ENCODE measurements at regions not wholly inside any gene's neighbourhood (a gene's known extent, or its start where the extent isn't known, plus 50 kb on each side); places are given as distances from the start of the nearest gene placed in this dataset.

DNA sequence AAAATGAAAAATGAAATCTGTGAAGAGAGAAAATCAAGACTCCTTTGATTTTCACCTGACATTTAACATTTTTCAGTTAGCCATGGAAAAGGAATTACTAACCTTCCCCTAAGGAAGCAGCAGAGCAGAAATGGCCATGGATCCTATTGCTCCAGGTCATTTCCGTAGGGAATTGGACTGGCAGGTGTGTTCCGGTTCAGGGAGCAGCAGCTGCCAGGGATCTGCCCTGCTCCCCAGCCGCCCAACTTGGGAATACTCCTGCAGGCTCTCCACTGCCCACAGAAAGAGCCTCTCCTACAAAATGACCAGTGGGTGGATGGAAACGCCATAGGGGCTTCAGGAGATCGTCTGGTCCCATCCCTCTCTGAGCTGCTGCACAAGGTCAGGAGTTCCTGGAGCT, 86.0 kb upstream of the MAPK4 start:
- no peak overlapping the region for H3K4me3 ChIP-seq
- DNase-seq (ENCODE audit: low spot score in 2 of 2), result no peak
- no peaks in the 10 kb centered on the region for H3K36me3 ChIP-seq
- no peaks in the 10 kb centered on the region for H3K27me3 ChIP-seq
- H3K9me3 ChIP-seq, result peaks cover 0 to 7% (median 0%) of the 10 kb centered on the region in 4 donors
- TF ChIP-seq, protein P1, sequence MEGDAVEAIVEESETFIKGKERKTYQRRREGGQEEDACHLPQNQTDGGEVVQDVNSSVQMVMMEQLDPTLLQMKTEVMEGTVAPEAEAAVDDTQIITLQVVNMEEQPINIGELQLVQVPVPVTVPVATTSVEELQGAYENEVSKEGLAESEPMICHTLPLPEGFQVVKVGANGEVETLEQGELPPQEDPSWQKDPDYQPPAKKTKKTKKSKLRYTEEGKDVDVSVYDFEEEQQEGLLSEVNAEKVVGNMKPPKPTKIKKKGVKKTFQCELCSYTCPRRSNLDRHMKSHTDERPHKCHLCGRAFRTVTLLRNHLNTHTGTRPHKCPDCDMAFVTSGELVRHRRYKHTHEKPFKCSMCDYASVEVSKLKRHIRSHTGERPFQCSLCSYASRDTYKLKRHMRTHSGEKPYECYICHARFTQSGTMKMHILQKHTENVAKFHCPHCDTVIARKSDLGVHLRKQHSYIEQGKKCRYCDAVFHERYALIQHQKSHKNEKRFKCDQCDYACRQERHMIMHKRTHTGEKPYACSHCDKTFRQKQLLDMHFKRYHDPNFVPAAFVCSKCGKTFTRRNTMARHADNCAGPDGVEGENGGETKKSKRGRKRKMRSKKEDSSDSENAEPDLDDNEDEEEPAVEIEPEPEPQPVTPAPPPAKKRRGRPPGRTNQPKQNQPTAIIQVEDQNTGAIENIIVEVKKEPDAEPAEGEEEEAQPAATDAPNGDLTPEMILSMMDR (IDR thresholded peaks at IDR 0.05), result no peak
- no peak for TF ChIP-seq POLR2A (IDR thresholded peaks at IDR 0.05)
- TF ChIP-seq EP300 (IDR thresholded peaks at IDR 0.05), result no peak
- H3K27ac ChIP-seq, result no peak overlapping the region
- 48 to 58% methylated on average over 4 to 5 of the region's 5 CpGs for WGBS, 2 donors
- no peaks in the 10 kb centered on the region for H3K4me1 ChIP-seq

DNA sequence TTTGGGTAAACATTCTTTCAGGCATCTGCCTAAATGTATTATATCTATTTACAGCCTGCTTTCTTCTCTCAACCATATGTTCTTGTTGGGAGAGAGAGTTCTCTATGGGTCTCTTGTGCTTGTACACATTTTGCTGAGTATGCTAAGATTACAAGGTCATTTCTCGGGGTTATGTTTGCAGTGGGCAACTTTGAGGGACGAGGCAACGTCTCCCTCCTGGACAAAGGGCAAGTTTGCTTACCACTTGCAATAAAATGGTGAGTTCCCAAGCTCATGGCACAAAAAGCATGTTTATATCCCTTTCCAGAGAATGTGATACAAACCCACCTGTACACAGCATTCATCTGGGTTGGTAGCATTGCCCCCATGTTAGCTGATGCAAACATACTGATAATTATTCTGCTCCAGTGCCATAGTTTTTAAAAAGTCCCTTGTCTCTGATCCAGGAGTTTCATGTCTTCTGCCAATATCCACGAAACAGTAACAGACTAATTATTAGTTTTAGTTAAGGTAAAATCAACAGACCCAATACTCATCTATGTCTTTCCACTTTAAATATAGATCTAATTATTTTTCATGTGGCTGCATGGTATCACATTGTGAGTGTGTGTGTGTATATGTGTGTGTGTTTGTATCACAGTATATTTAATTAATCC, 84.2 kb upstream of the MAPK4 start:
- TF ChIP-seq POLR2A (IDR thresholded peaks at IDR 0.05), result no peak
- TF ChIP-seq, protein P1 (IDR thresholded peaks at IDR 0.05), result no peak
- TF ChIP-seq EP300 (IDR thresholded peaks at IDR 0.05), result no peak

DNA sequence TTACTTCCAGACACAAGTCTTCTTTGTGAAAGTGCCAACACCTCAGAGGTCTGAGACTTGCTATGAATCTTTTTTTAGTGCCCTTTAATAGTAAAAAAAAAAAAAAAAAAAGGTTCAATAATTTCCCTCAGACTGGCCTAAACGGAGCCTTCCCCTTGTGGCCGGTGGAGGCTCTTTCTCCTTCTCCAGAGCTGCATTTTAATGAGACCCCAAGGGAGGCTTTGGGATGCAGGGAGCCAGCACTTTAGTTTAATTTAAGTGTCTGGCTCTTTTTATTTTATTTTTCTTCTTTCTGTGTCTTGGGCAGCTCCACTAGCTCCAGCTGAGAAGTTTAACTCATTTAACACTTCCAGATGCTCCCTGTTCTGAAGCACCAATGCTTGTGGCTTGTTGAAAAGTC, 67.8 kb upstream of the MAPK4 start:
- no peaks in the 10 kb centered on the region for H3K27me3 ChIP-seq
- TF ChIP-seq POLR2A (IDR thresholded peaks at IDR 0.05), result no peak
- TF ChIP-seq EP300 (IDR thresholded peaks at IDR 0.05), result no peak
- TF ChIP-seq, protein P1 (IDR thresholded peaks at IDR 0.05), result no peak
- H3K4me1 ChIP-seq, result no peaks in the 10 kb centered on the region
- no peak overlapping the region for H3K4me3 ChIP-seq
- H3K27ac ChIP-seq, result no peak overlapping the region
- H3K9me3 ChIP-seq, result peaks cover 0 to 10% (median 0%) of the 10 kb centered on the region in 4 donors
- DNase-seq (ENCODE audit: low spot score in 2 of 2), result no peak
- H3K36me3 ChIP-seq, result no peaks in the 10 kb centered on the region
- 27 to 32% methylated on average over 2 of the region's 2 CpGs for WGBS, 2 donors

More for the DNA sequence above, 84.2 kb upstream of the MAPK4 start:
- Histone ChIP-seq H3K4me1 (no peaks in the 10 kb centered on the region), H3K27me3 (no peaks in the 10 kb centered on the region), H3K27ac (no peak overlapping the region), H3K36me3 (no peaks in the 10 kb centered on the region), H3K9me3 (peaks cover 0 to 7% (median 0%) of the 10 kb centered on the region in 4 donors), H3K4me3 (no peak overlapping the region)
- DNase-seq (ENCODE audit: low spot score in 2 of 2), result no peak
- 47 to 64% methylated on average over 4 of the region's 4 CpGs for WGBS, 2 donors

DNA sequence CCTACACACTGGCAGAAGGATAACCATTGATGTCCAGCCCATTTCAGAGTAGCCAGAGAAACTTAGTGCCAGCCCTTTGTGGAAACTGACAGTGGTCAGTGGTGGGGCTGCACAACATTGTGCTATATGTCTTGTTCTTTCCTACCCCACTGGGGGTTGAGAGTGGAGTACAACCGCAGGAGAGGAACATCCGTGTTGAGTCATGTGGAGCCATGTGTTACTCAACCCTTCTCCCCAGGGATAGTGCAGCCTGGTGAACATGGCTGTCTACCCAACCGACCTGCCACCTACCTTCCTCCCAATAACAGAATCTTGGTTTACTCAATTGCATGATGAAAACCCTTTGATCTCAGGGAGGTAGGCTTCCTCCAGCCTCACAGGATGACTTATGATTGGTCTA, 65.3 kb upstream of the MAPK4 start:
- H3K27ac ChIP-seq, result no peak overlapping the region
- no peaks in the 10 kb centered on the region for H3K36me3 ChIP-seq
- no peaks in the 10 kb centered on the region for H3K27me3 ChIP-seq
- no peak for DNase-seq (ENCODE audit: low spot score in 2 of 2)
- TF ChIP-seq EP300 (IDR thresholded peaks at IDR 0.05) (no peak), POLR2A (IDR thresholded peaks at IDR 0.05) (no peak)
- TF ChIP-seq, protein P1 (IDR thresholded peaks at IDR 0.05), result no peak
- H3K9me3 ChIP-seq, result peaks cover 0 to 10% (median 0%) of the 10 kb centered on the region in 4 donors
- H3K4me3 ChIP-seq, result no peak overlapping the region
- no peaks in the 10 kb centered on the region for H3K4me1 ChIP-seq
- WGBS, 2 donors, result 92 to 93% methylated on average over 3 of the region's 3 CpGs

DNA sequence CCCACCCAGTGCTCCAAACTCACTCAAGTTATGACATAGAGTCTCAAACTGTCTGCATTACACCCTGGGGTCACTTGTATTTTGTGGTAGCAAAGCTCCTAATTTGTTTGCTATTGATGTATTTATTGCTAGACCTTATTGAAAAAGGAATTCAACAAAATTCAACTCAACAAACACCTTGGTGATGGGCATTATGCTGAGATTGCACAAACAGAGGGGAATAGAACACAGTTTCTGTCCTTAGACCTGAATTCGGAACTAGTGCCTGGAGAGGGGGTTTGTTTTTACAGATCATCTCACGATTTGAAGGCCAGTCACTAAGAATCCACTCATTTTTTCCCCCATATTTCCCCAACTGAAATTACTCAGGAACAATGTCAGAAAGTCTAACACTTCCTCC, 53.5 kb upstream of the MAPK4 start:
- Histone ChIP-seq H3K36me3 (no peaks in the 10 kb centered on the region), H3K9me3 (no peaks in the 10 kb centered on the region), H3K27ac (no peak overlapping the region), H3K4me3 (no peak overlapping the region), H3K27me3 (no peaks in the 10 kb centered on the region), H3K4me1 (no peaks in the 10 kb centered on the region)
- TF ChIP-seq POLR2A (IDR thresholded peaks at IDR 0.05) (no peak), EP300 (IDR thresholded peaks at IDR 0.05) (no peak)
- TF ChIP-seq, protein P1 (IDR thresholded peaks at IDR 0.05), result no peak
- no peak for DNase-seq (ENCODE audit: low spot score in 2 of 2)
- 73 to 86% methylated on average over 2 of the region's 2 CpGs for WGBS, 2 donors

Measured in tibial nerve (tissue), 4 donors.